ENCODE measurements at regions not wholly inside any gene's neighbourhood (a gene's known extent, or its start where the extent isn't known, plus 50 kb on each side); places are given as distances from the start of the nearest gene placed in this dataset.

GRCh38 chr10:34885011-34885410, 69.9 kb upstream of the PARD3 start:
- TF ChIP-seq POLR2A (IDR thresholded peaks at IDR 0.05; ENCODE audit: low read depth, low read length) = no peak
- TF ChIP-seq POLR2AphosphoS5 (IDR thresholded peaks at IDR 0.05; ENCODE audit: low read depth, low read length) = no peak
- TF ChIP-seq TAF1 (IDR thresholded peaks at IDR 0.05; ENCODE audit: borderline replicate concordance, low read depth, low read length) = no peak
